ENCODE measurements at regions not wholly inside any gene's neighbourhood (a gene's known extent, or its start where the extent isn't known, plus 50 kb on each side); places are given as distances from the start of the nearest gene placed in this dataset.
A peak's percentile ranks its signal among the peaks of the same experiment; 100 is the strongest.

DNA sequence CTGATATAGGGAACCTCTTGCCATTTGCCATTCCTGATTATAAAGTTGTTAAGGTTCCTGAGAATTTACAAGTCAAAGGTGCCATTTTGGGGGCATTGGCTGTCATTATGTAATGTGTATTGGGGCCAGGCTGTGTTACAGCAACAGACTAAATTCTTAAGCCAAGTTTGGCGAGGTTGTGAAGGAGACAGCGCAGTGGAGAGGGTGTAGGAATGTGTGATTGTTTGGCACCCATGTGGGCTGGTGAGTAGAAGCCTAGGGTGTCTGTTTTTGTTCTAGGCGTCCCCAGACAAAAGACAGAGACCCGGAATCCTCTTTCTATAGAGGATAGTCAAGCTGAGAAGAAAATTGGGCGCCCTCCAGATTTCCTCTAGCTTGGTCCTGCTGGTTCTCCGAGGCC is 2535.3 kb downstream of the PCDH7 start:
- Histone ChIP-seq H3K4me1 (ENCODE audit: insufficient read depth, low read length) (no peaks in the 10 kb centered on the region), H3K79me1 (ENCODE audit: insufficient read depth, low read depth, low read length, poor library complexity, severe bottlenecking) (no peaks in the 10 kb centered on the region), H3K14ac (ENCODE audit: insufficient read depth, low read length) (no peak overlapping the region), H4K91ac (ENCODE audit: insufficient read length, low read depth, low read length) (no peak overlapping the region), H3K56ac (ENCODE audit: insufficient read length, low read depth, low read length) (no peak overlapping the region), H2BK5ac (ENCODE audit: insufficient read length, low read length) (no peak overlapping the region), H4K8ac (replicated peaks; ENCODE audit: insufficient read length, low read depth, low read length) (no peak overlapping the region), H4K20me1 (ENCODE audit: control insufficient read depth, insufficient read depth, insufficient read length) (no peaks in the 10 kb centered on the region), H3K4me2 (ENCODE audit: insufficient read depth, insufficient read length, low read length) (no peak overlapping the region), H2BK15ac (ENCODE audit: low read depth, low read length) (no peak overlapping the region), H3T11ph (ENCODE audit: low read length) (no peak overlapping the region), H3K79me2 (ENCODE audit: insufficient read depth, low read length) (no peaks in the 10 kb centered on the region), H2AK5ac (ENCODE audit: insufficient read length, low read length) (no peak overlapping the region), H2BK12ac (ENCODE audit: insufficient read length, low read depth, low read length) (no peak overlapping the region), H3K18ac (ENCODE audit: insufficient read length, low read depth, low read length) (no peak overlapping the region), H3K23ac (ENCODE audit: insufficient read length, low read depth, low read length) (no peak overlapping the region), H3K9ac (ENCODE audit: extremely low read depth, insufficient read length, low read length) (no peak overlapping the region), H3K23me2 (ENCODE audit: insufficient read length, low read depth, low read length, poor library complexity, severe bottlenecking) (no peaks in the 10 kb centered on the region), H4K5ac (ENCODE audit: insufficient read length, low read depth, low read length) (no peak overlapping the region), H3K4ac (ENCODE audit: low read depth, low read length) (no peak overlapping the region), H3K27me3 (ENCODE audit: insufficient read depth, low read length) (no peaks in the 10 kb centered on the region), H3K9me3 (ENCODE audit: control insufficient read depth, low read depth, low read length) (no peaks in the 10 kb centered on the region), H2BK120ac (ENCODE audit: low read depth, low read length, poor library complexity, severe bottlenecking) (no peak overlapping the region), H2BK20ac (ENCODE audit: low read depth, low read length, poor library complexity, severe bottlenecking) (no peak overlapping the region), H2AFZ (ENCODE audit: low read length) (no peak overlapping the region), H3K27ac (ENCODE audit: insufficient read length, low read depth, low read length) (no peak overlapping the region)
- H3K4me3 Mint-ChIP-seq = no peak overlapping the region
- TF ChIP-seq, protein P1, sequence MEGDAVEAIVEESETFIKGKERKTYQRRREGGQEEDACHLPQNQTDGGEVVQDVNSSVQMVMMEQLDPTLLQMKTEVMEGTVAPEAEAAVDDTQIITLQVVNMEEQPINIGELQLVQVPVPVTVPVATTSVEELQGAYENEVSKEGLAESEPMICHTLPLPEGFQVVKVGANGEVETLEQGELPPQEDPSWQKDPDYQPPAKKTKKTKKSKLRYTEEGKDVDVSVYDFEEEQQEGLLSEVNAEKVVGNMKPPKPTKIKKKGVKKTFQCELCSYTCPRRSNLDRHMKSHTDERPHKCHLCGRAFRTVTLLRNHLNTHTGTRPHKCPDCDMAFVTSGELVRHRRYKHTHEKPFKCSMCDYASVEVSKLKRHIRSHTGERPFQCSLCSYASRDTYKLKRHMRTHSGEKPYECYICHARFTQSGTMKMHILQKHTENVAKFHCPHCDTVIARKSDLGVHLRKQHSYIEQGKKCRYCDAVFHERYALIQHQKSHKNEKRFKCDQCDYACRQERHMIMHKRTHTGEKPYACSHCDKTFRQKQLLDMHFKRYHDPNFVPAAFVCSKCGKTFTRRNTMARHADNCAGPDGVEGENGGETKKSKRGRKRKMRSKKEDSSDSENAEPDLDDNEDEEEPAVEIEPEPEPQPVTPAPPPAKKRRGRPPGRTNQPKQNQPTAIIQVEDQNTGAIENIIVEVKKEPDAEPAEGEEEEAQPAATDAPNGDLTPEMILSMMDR (conservative IDR thresholded peaks at IDR 0.05) = no peak
- H3K36me3 Mint-ChIP-seq (ENCODE audit: insufficient read depth in 1 of 3, low read depth in 3 of 3) = no peaks in the 10 kb centered on the region; a peak in 1 of 7 replicates
- no CpG with 5 or more reads among the region's 6 CpGs for WGBS (ENCODE audit: extremely low coverage, insufficient read length, low lambda C conversion rate)
- H3K9me3 Mint-ChIP-seq = no peaks in the 10 kb centered on the region; a peak in 1 of 5 replicates
- DNase-seq = peak; percentile 36
- H3K27me3 Mint-ChIP-seq (ENCODE audit: low read depth) = no peaks in the 10 kb centered on the region
- H3K27ac Mint-ChIP-seq = no peak overlapping the region
- H3K4me1 Mint-ChIP-seq = peaks cover 4 to 12% of the 10 kb centered on the region in 2 experiments; a peak in 2 of 4 replicates

All from H9 (cell line).